ENCODE measurements at regions not wholly inside any gene's neighbourhood (a gene's known extent, or its start where the extent isn't known, plus 50 kb on each side); places are given as distances from the start of the nearest gene placed in this dataset.

DNA sequence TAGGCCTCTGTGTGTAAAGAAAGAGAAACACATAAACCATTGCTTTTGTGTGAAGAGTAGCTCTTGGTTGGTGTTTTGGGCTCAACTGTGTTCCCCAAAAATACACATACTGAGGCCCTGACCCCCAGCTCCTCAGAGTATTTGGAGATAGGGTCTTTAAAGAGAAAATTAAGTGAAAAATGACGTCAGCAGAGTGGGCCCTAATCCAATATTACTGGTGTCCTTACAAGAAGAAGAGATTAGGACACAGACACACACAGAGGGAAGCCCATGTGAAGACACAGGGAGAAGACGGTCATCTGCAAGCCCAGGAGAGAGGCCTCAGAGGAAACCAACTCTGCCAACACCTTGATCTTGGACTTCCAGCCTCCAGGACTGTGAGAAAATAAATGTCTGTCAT is 76.9 kb upstream of the PGBD5 start:
- TF ChIP-seq POLR2A (IDR thresholded peaks at IDR 0.05; ENCODE audit: low read depth) (no peak), CTCF (IDR thresholded peaks at IDR 0.05) (no peak), POLR2AphosphoS5 (IDR thresholded peaks at IDR 0.05) (no peak), EP300 (IDR thresholded peaks at IDR 0.05) (no peak)
